Vagina (tissue), 2 donors: ENCODE measurements at regions not wholly inside any gene's neighbourhood (a gene's known extent, or its start where the extent isn't known, plus 50 kb on each side); places are given as distances from the start of the nearest gene placed in this dataset.

Source experiments
- POLR2A ChIP-seq, 2 donors: fragments of 450-650 bp; IDR thresholded peaks; one replicate each; pipeline ENCODE4 v1.6.1; 2017; ENCODE audit warnings: antibody characterized with exemption in 2 of 2, mild to moderate bottlenecking in 2 of 2, moderate library complexity in 2 of 2
- POLR2AphosphoS5 ChIP-seq, 2 donors: sonication (generic); formaldehyde crosslinking; IDR thresholded peaks; one replicate each; pipeline ENCODE4 v1.9.0; 2017; ENCODE audit warnings: antibody characterized with exemption in 2 of 2, mild to moderate bottlenecking in 2 of 2, low read depth in 1 of 2; ENCODE audit not compliant: insufficient read depth in 1 of 2

DNA sequence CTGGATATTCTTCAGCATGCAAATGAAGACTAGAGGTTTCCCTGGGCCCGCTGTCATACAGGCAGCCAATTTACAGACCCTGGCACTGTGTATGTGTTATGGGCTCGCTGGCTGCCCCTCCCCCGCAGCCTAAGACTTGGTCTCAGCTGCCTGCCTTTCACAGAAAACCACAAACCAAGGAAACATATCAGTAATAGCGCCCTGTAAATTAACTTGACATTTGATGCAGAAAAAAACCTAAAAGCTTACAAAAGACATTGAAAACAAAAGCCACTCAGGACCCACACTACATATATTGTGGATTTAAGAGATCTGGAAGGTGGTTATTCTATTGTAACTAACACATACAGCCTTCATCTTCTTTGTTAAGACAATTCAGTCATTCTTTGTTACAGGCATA, 287.0 kb upstream of the TMEM161B start:
- TF ChIP-seq POLR2A (IDR thresholded peaks at IDR 0.05): no peak
- TF ChIP-seq POLR2AphosphoS5 (IDR thresholded peaks at IDR 0.05; ENCODE audit: insufficient read depth in 1 of 2, low read depth in 1 of 2): no peak
